ENCODE measurements at regions not wholly inside any gene's neighbourhood (a gene's known extent, or its start where the extent isn't known, plus 50 kb on each side); places are given as distances from the start of the nearest gene placed in this dataset.

GRCh38 chr2:100755441-100755840, 64.5 kb upstream of the NPAS2 start:
- peak in 1 of 2 donors; percentile 58 for DNase-seq (ENCODE audit: low read depth in 2 of 2)
- TF ChIP-seq CTCF (IDR thresholded peaks at IDR 0.05; ENCODE audit: low read depth, low read length), result no peak

GRCh38 chr2:100756704-100757103, 63.2 kb upstream of the NPAS2 start:
- TF ChIP-seq CTCF (IDR thresholded peaks at IDR 0.05; ENCODE audit: low read depth, low read length), result no peak
- H3K4me3 ChIP-seq (replicated peaks in 1 of 2; ENCODE audit: low read depth in 2 of 2, low read length in 2 of 2), result no peak overlapping the region
- peak; percentile 31 to 48 for DNase-seq (ENCODE audit: low read depth in 2 of 2)

More at GRCh38 chr2:100755441-100755840, 64.5 kb upstream of the NPAS2 start:
- no peak overlapping the region for H3K4me3 ChIP-seq (replicated peaks in 1 of 2; ENCODE audit: low read depth in 2 of 2, low read length in 2 of 2)

GRCh38 chr2:100757621-100758394, 62.1 kb upstream of the NPAS2 start:
- no peak overlapping the region for H3K4me3 ChIP-seq (replicated peaks in 1 of 2; ENCODE audit: low read depth in 2 of 2, low read length in 2 of 2)
- DNase-seq (ENCODE audit: low read depth in 2 of 2), result peak; percentile 86 to 93
- no peak for TF ChIP-seq CTCF (IDR thresholded peaks at IDR 0.05; ENCODE audit: low read depth, low read length)

GRCh38 chr2:100759901-100760300, 60.0 kb upstream of the NPAS2 start:
- H3K4me3 ChIP-seq (replicated peaks in 1 of 2; ENCODE audit: low read depth in 2 of 2, low read length in 2 of 2), result no peak overlapping the region
- DNase-seq (ENCODE audit: low read depth in 2 of 2), result no peak
- no peak for TF ChIP-seq CTCF (IDR thresholded peaks at IDR 0.05; ENCODE audit: low read depth, low read length)

GRCh38 chr2:100761365-100761764, 58.6 kb upstream of the NPAS2 start:
- no peak for DNase-seq (ENCODE audit: low read depth in 2 of 2)
- H3K4me3 ChIP-seq (replicated peaks in 1 of 2; ENCODE audit: low read depth in 2 of 2, low read length in 2 of 2), result no peak overlapping the region
- TF ChIP-seq CTCF (IDR thresholded peaks at IDR 0.05; ENCODE audit: low read depth, low read length), result no peak

- TF ChIP-seq CTCF (IDR thresholded peaks at IDR 0.05; ENCODE audit: low read depth, low read length), result no peak
- DNase-seq (ENCODE audit: low read depth in 2 of 2), result no peak
- no peak overlapping the region for H3K4me3 ChIP-seq (replicated peaks in 1 of 2; ENCODE audit: low read depth in 2 of 2, low read length in 2 of 2)
Observed at GRCh38 chr2:100764430-100764829, 55.5 kb upstream of the NPAS2 start.
